ENCODE measurements at regions not wholly inside any gene's neighbourhood (a gene's known extent, or its start where the extent isn't known, plus 50 kb on each side); places are given as distances from the start of the nearest gene placed in this dataset.

GRCh38 chr13:18947376-18947977, 234.1 kb downstream of the TUBA3C start:
- intact Hi-C loops (cut with micrococcal nuclease; ENCODE audit: unreplicated experiment): no loop called here
- no peak for DNase-seq (ENCODE audit: low spot score)
- no peak overlapping the region for H3K4me3 ChIP-seq (ENCODE audit: low read depth, low read length, poor library complexity, severe bottlenecking)
- ChIA-PET CTCF (ENCODE audit: unreplicated experiment) (no interaction called here), POLR2A (no interaction called here)
- no peaks in the 10 kb centered on the region for H3K9me2 ChIP-seq (ENCODE audit: insufficient read depth, low read length)
- no peak overlapping the region for H3K27ac ChIP-seq (ENCODE audit: low read depth, low read length, poor library complexity, severe bottlenecking)
- no peak for TF ChIP-seq CTCF (conservative IDR thresholded peaks at IDR 0.05; ENCODE audit: low read length)
- no peak for TF ChIP-seq EZH2phosphoT487 (IDR thresholded peaks at IDR 0.05; ENCODE audit: borderline replicate concordance, low read depth, low read length)
- no peaks in the 10 kb centered on the region for H3K9me3 ChIP-seq (ENCODE audit: low read length)
- H3K4me2 ChIP-seq (ENCODE audit: low read length): no peak overlapping the region
- H2AFZ ChIP-seq (ENCODE audit: low read length): no peak overlapping the region
- H3K79me2 ChIP-seq (ENCODE audit: insufficient read depth, low read depth, low read length): no peaks in the 10 kb centered on the region
- H4K20me1 ChIP-seq (ENCODE audit: insufficient read depth, low read length): no peaks in the 10 kb centered on the region
- no peaks in the 10 kb centered on the region for H3K36me3 ChIP-seq (ENCODE audit: insufficient read depth, low read length)
- H3K4me1 ChIP-seq (ENCODE audit: insufficient read depth, low read length, poor library complexity, severe bottlenecking): no peaks in the 10 kb centered on the region
- BruUV-seq (replicated peaks): no TSS peak

- no peak for DNase-seq (ENCODE audit: low spot score)
- no peak overlapping the region for H3K4me2 ChIP-seq (ENCODE audit: low read length)
- BruUV-seq (replicated peaks): no TSS peak
- H3K4me3 ChIP-seq (ENCODE audit: low read depth, low read length, poor library complexity, severe bottlenecking): no peak overlapping the region
- POLR2A ChIA-PET: interaction anchor here (0.7 kb wide), 1 partner anchor 350 kb away, joined by 3 read pairs; no protein-coding TSS in a partner anchor
- no peaks in the 10 kb centered on the region for H3K79me2 ChIP-seq (ENCODE audit: insufficient read depth, low read depth, low read length)
- H3K27ac ChIP-seq (ENCODE audit: low read depth, low read length, poor library complexity, severe bottlenecking): no peak overlapping the region
- H3K4me1 ChIP-seq (ENCODE audit: insufficient read depth, low read length, poor library complexity, severe bottlenecking): no peaks in the 10 kb centered on the region
- H3K36me3 ChIP-seq (ENCODE audit: insufficient read depth, low read length): no peaks in the 10 kb centered on the region
- no peaks in the 10 kb centered on the region for H3K9me3 ChIP-seq (ENCODE audit: low read length)
- TF ChIP-seq EZH2phosphoT487 (IDR thresholded peaks at IDR 0.05; ENCODE audit: borderline replicate concordance, low read depth, low read length) (no peak), CTCF (conservative IDR thresholded peaks at IDR 0.05; ENCODE audit: low read length) (no peak)
- CTCF ChIA-PET (ENCODE audit: unreplicated experiment): no interaction called here
- no peaks in the 10 kb centered on the region for H3K9me2 ChIP-seq (ENCODE audit: insufficient read depth, low read length)
- intact Hi-C loops (cut with micrococcal nuclease; ENCODE audit: unreplicated experiment): no loop called here
- H4K20me1 ChIP-seq (ENCODE audit: insufficient read depth, low read length): no peaks in the 10 kb centered on the region
- no peak overlapping the region for H2AFZ ChIP-seq (ENCODE audit: low read length)
Observed at GRCh38 chr13:18946738-18947137, 234.9 kb downstream of the TUBA3C start.

- H3K9me2 ChIP-seq (ENCODE audit: insufficient read depth, low read length): no peaks in the 10 kb centered on the region
- no peak overlapping the region for H3K4me3 ChIP-seq (ENCODE audit: low read depth, low read length, poor library complexity, severe bottlenecking)
- no peak overlapping the region for H3K27ac ChIP-seq (ENCODE audit: low read depth, low read length, poor library complexity, severe bottlenecking)
- H3K36me3 ChIP-seq (ENCODE audit: insufficient read depth, low read length): no peaks in the 10 kb centered on the region
- ChIA-PET CTCF (ENCODE audit: unreplicated experiment) (no interaction called here), POLR2A (no interaction called here)
- no TSS peak for BruUV-seq (replicated peaks)
- H3K4me1 ChIP-seq (ENCODE audit: insufficient read depth, low read length, poor library complexity, severe bottlenecking): no peaks in the 10 kb centered on the region
- H4K20me1 ChIP-seq (ENCODE audit: insufficient read depth, low read length): no peaks in the 10 kb centered on the region
- no peaks in the 10 kb centered on the region for H3K9me3 ChIP-seq (ENCODE audit: low read length)
- intact Hi-C loops (cut with micrococcal nuclease; ENCODE audit: unreplicated experiment): no loop called here
- TF ChIP-seq CTCF (conservative IDR thresholded peaks at IDR 0.05; ENCODE audit: low read length): no peak
- no peak for TF ChIP-seq EZH2phosphoT487 (IDR thresholded peaks at IDR 0.05; ENCODE audit: borderline replicate concordance, low read depth, low read length)
- H2AFZ ChIP-seq (ENCODE audit: low read length): no peak overlapping the region
- H3K79me2 ChIP-seq (ENCODE audit: insufficient read depth, low read depth, low read length): no peaks in the 10 kb centered on the region
- H3K4me2 ChIP-seq (ENCODE audit: low read length): no peak overlapping the region
- DNase-seq (ENCODE audit: low spot score): no peak
Observed at GRCh38 chr13:18944501-18945068, 237.0 kb downstream of the TUBA3C start.

All from OCI-LY7 (cell line).